ENCODE measurements at regions not wholly inside any gene's neighbourhood (a gene's known extent, or its start where the extent isn't known, plus 50 kb on each side); places are given as distances from the start of the nearest gene placed in this dataset.

DNA sequence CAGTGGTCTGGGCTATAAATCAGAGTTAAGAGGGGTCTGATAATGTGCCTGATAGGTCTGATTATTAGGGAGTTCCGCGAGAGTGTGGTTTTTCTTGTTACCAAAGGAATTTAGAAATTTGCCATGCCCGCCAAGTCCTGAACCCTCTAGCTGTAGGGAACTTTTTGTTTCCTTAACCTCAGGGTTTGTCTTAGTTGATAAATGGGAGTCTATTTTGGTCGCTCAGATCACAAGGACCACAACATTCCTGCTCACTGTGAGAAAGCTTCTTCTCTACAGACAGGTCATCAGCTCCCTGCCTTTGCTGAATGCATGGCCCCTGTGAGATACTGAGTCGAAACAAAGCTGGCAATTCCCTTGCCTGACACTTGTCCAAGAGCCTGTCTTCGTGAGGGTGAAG lies 497.8 kb downstream of the HS3ST4 start:
- Histone ChIP-seq H3K27ac (ENCODE audit: low read depth, low read length) (no peak overlapping the region), H3K4me3 (ENCODE audit: low read length) (no peak overlapping the region), H3K9me3 (ENCODE audit: low read length) (no peaks in the 10 kb centered on the region), H3K4me1 (ENCODE audit: insufficient read depth, low read length) (no peaks in the 10 kb centered on the region), H3K36me3 (ENCODE audit: insufficient read depth, low read length) (no peaks in the 10 kb centered on the region), H3K27me3 (ENCODE audit: insufficient read depth, low read length, poor library complexity, severe bottlenecking) (no peaks in the 10 kb centered on the region)
- ChIA-PET CTCF (no interaction called here), POLR2A (no interaction called here)
- no peak for DNase-seq
- Mint-ChIP-seq H3K4me3 (no peak overlapping the region), H3K4me1 (no peaks in the 10 kb centered on the region), H3K27ac (no peak overlapping the region), H3K27me3 (peaks cover 10 to 11% of the 10 kb centered on the region in 2 donors), H3K36me3 (no peaks in the 10 kb centered on the region), H3K9me3 (peaks cover 0 to 3% (median 0%) of the 10 kb centered on the region in 5 donors)

DNA sequence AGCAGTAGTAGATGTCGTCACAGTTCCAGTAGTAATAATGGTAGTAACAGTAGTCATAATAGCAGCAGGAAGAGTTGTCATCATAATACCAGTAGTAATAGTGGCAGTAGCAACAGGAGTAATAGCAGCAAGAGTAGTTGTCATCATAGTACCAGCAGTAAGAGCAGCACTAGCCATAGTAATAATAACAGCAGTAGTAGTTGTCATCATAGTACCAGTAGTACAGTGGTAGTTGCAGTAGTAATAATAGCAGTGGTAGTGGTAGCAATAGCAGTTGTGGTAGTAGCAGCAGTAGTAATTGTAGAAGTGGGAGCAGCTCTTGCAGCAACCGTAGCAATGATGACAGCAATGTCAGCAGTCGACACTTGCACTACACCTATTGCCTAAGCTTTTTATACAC lies 502.8 kb downstream of the HS3ST4 start:
- no peaks in the 10 kb centered on the region for H3K9me3 ChIP-seq (ENCODE audit: low read length)
- Mint-ChIP-seq H3K27ac (no peak overlapping the region), H3K27me3 (peaks cover 0 to 12% of the 10 kb centered on the region in 2 donors), H3K36me3 (no peaks in the 10 kb centered on the region), H3K4me3 (no peak overlapping the region), H3K9me3 (no peaks in the 10 kb centered on the region), H3K4me1 (no peaks in the 10 kb centered on the region)
- no peak overlapping the region for H3K4me3 ChIP-seq (ENCODE audit: low read length)
- CTCF ChIA-PET: no interaction called here
- no peaks in the 10 kb centered on the region for H3K36me3 ChIP-seq (ENCODE audit: insufficient read depth, low read length)
- no peak overlapping the region for H3K27ac ChIP-seq (ENCODE audit: low read depth, low read length)
- H3K4me1 ChIP-seq (ENCODE audit: insufficient read depth, low read length): no peaks in the 10 kb centered on the region
- no peak for DNase-seq
- POLR2A ChIA-PET: no interaction called here
- no peaks in the 10 kb centered on the region for H3K27me3 ChIP-seq (ENCODE audit: insufficient read depth, low read length, poor library complexity, severe bottlenecking)

DNA sequence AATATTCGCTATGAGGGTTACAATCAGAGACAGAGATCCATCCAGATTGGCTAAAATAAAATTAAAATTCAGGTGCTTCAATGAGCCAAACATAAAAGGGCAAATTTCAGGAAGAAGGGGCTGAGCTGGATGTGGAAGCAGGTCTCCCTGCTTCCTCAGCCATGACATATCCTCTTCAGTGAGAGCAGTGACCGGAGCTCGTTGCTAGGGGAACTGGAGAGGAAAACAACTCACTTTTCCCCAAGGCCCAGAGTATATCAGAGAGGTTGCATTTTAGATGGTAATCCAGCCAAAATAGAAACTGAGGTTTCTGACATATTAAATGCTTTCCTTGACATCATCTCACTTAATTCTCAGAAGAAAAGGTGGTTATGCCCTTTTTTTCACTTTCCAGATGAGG lies 503.5 kb downstream of the HS3ST4 start:
- H3K4me3 ChIP-seq (ENCODE audit: low read length): no peak overlapping the region
- Mint-ChIP-seq H3K4me3 (no peak overlapping the region), H3K4me1 (no peaks in the 10 kb centered on the region), H3K27ac (no peak overlapping the region), H3K9me3 (no peaks in the 10 kb centered on the region), H3K27me3 (peaks cover 0 to 12% of the 10 kb centered on the region in 2 donors), H3K36me3 (no peaks in the 10 kb centered on the region)
- DNase-seq: no peak
- no peaks in the 10 kb centered on the region for H3K4me1 ChIP-seq (ENCODE audit: insufficient read depth, low read length)
- ChIA-PET POLR2A (no interaction called here), CTCF (interaction anchor here (0.5 kb wide), 1 partner anchor 50 kb away, joined by 3 read pairs; no protein-coding TSS in a partner anchor)
- H3K36me3 ChIP-seq (ENCODE audit: insufficient read depth, low read length): no peaks in the 10 kb centered on the region
- no peaks in the 10 kb centered on the region for H3K9me3 ChIP-seq (ENCODE audit: low read length)
- no peak overlapping the region for H3K27ac ChIP-seq (ENCODE audit: low read depth, low read length)
- H3K27me3 ChIP-seq (ENCODE audit: insufficient read depth, low read length, poor library complexity, severe bottlenecking): no peaks in the 10 kb centered on the region

DNA sequence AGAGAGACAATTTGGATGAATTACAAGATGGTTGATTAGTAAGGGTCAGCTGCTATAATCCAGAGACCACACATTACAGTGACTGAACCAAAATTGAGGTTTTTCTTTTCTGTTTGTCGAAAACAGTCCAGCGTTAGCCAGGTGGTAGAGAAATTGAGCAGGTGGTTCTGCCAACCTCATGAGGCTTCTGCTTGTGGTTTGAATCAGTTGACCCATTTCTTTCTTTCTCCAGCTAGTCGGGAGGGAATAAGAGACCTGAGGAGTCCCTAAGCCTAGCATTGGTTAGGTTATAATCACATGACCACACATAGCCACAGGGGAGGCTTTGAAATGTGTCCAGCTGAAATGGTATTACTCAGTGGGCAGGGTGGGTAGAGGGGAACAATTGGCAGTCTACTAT lies 504.6 kb downstream of the HS3ST4 start:
- DNase-seq: no peak
- Mint-ChIP-seq H3K27ac (peak overlapping the region in 1 of 8 donors; percentile 34), H3K4me3 (no peak overlapping the region), H3K36me3 (no peaks in the 10 kb centered on the region), H3K4me1 (no peaks in the 10 kb centered on the region), H3K9me3 (no peaks in the 10 kb centered on the region), H3K27me3 (peaks cover 0 to 9% of the 10 kb centered on the region in 2 donors)
- no peak overlapping the region for H3K4me3 ChIP-seq (ENCODE audit: low read length)
- H3K27me3 ChIP-seq (ENCODE audit: insufficient read depth, low read length, poor library complexity, severe bottlenecking): no peaks in the 10 kb centered on the region
- H3K36me3 ChIP-seq (ENCODE audit: insufficient read depth, low read length): no peaks in the 10 kb centered on the region
- H3K4me1 ChIP-seq (ENCODE audit: insufficient read depth, low read length): no peaks in the 10 kb centered on the region
- POLR2A ChIA-PET: no interaction called here
- CTCF ChIA-PET: no interaction called here
- H3K27ac ChIP-seq (ENCODE audit: low read depth, low read length): no peak overlapping the region
- H3K9me3 ChIP-seq (ENCODE audit: low read length): no peaks in the 10 kb centered on the region

DNA sequence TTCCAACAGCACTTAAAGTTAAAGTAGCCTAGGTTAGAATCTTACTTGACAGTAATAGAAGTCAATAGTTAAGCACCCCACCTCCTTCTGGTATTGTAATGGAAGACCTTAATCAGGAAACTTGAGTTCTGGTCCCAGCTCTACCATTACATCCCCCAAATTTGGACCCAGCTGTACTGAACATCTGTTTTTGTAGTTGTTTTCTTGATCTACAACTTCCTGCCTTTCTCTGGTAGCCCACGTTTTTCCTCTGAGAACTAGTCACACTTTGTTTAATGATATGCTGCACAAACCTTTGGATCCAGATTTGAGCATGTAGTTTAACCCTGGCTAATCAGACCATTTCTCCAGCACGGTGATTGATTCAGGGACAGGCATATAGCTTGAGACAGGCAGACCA lies 505.0 kb downstream of the HS3ST4 start:
- H3K4me3 Mint-ChIP-seq: no peak overlapping the region

DNA sequence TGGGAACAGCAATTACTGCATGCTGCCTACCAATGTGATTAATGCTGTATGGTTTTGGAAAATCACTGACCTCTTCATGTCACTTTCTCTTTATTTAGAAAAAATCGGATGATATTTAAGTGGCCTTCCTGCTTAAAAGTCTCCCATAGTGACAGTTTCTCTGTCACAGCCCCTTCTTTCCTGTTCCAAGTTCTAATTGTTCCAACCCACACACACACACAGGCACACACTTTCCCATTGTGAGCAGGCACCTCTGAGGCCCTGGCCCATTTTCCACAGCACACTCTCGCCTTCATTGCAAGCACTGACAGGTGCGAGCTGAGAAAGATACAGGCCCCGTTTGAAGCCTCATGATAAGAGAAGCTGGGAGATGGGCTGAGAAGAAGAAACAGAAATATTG lies 505.9 kb downstream of the HS3ST4 start:
- Mint-ChIP-seq H3K27ac (no peak overlapping the region), H3K4me3 (no peak overlapping the region), H3K36me3 (no peaks in the 10 kb centered on the region), H3K4me1 (no peaks in the 10 kb centered on the region), H3K9me3 (no peaks in the 10 kb centered on the region), H3K27me3 (peaks cover 0 to 8% of the 10 kb centered on the region in 2 donors)
- Histone ChIP-seq H3K36me3 (ENCODE audit: insufficient read depth, low read length) (no peaks in the 10 kb centered on the region), H3K9me3 (ENCODE audit: low read length) (no peaks in the 10 kb centered on the region), H3K27ac (ENCODE audit: low read depth, low read length) (no peak overlapping the region), H3K27me3 (ENCODE audit: insufficient read depth, low read length, poor library complexity, severe bottlenecking) (no peaks in the 10 kb centered on the region), H3K4me3 (ENCODE audit: low read length) (no peak overlapping the region), H3K4me1 (ENCODE audit: insufficient read depth, low read length) (no peaks in the 10 kb centered on the region)
- ChIA-PET POLR2A (no interaction called here), CTCF (no interaction called here)
- DNase-seq: no peak

More for the DNA sequence above, 505.0 kb downstream of the HS3ST4 start:
- H3K36me3 ChIP-seq (ENCODE audit: insufficient read depth, low read length): no peaks in the 10 kb centered on the region
- ChIA-PET POLR2A (no interaction called here), CTCF (no interaction called here)
- Mint-ChIP-seq H3K27me3 (peaks cover 0 to 7% of the 10 kb centered on the region in 2 donors), H3K9me3 (no peaks in the 10 kb centered on the region), H3K36me3 (no peaks in the 10 kb centered on the region), H3K27ac (peak overlapping the region in 1 of 8 donors; percentile 34), H3K4me1 (no peaks in the 10 kb centered on the region)
- no peak overlapping the region for H3K4me3 ChIP-seq (ENCODE audit: low read length)
- H3K4me1 ChIP-seq (ENCODE audit: insufficient read depth, low read length): no peaks in the 10 kb centered on the region
- no peak overlapping the region for H3K27ac ChIP-seq (ENCODE audit: low read depth, low read length)
- H3K9me3 ChIP-seq (ENCODE audit: low read length): no peaks in the 10 kb centered on the region
- no peak for DNase-seq
- no peaks in the 10 kb centered on the region for H3K27me3 ChIP-seq (ENCODE audit: insufficient read depth, low read length, poor library complexity, severe bottlenecking)

DNA sequence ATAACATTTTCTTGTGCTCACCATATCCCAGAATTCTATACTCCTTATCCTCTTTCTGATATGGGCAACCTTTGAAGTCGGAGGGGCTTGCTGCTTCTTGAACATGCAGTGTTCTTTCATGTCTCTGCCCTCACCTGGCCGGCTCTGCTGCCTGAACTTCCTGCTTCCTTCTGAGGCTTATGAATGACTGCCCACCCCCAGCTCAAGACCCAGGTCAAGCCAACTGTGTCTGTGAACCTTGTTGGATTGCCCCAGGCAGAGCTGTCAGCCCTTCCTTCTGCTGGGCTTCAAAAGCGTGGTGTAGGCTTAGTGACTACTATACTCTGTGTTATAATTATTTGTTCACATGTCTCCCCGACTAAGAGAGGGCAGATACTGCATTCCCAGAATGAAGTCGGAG lies 506.5 kb downstream of the HS3ST4 start:
- H3K27ac Mint-ChIP-seq: no peak overlapping the region
- peaks cover 0 to 9% of the 10 kb centered on the region in 2 donors for H3K27me3 Mint-ChIP-seq
- H3K27ac ChIP-seq (ENCODE audit: low read depth, low read length): no peak overlapping the region
- ChIA-PET CTCF (no interaction called here), POLR2A (no interaction called here)
- no peak overlapping the region for H3K4me3 ChIP-seq (ENCODE audit: low read length)
- H3K36me3 ChIP-seq (ENCODE audit: insufficient read depth, low read length): no peaks in the 10 kb centered on the region
- no peak overlapping the region for H3K4me3 Mint-ChIP-seq
- H3K4me1 Mint-ChIP-seq: no peaks in the 10 kb centered on the region
- H3K36me3 Mint-ChIP-seq: no peaks in the 10 kb centered on the region
- H3K9me3 ChIP-seq (ENCODE audit: low read length): no peaks in the 10 kb centered on the region
- H3K4me1 ChIP-seq (ENCODE audit: insufficient read depth, low read length): no peaks in the 10 kb centered on the region
- H3K27me3 ChIP-seq (ENCODE audit: insufficient read depth, low read length, poor library complexity, severe bottlenecking): no peaks in the 10 kb centered on the region
- H3K9me3 Mint-ChIP-seq: no peaks in the 10 kb centered on the region
- no peak for DNase-seq

DNA sequence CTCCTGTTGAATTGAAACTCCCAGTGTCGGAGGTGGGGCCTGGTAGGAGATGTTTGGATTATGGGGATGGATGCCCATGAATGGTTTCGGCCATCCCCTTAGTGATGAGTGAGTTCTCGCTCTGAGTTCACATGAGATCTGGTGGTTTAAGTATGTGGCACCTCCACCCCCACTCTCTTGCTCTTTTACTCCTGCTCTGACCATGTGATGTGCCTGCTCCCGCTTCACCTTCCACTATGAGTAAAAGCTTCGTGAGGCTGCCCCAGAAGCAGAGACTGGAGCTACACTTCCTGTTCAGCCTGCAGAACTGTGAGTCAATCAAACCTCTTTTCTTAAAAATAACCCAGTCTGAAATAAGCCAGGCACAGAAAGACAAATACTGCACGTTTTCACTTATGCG lies 512.4 kb downstream of the HS3ST4 start:
- H3K36me3 Mint-ChIP-seq: no peaks in the 10 kb centered on the region
- Histone ChIP-seq H3K36me3 (ENCODE audit: insufficient read depth, low read length) (no peaks in the 10 kb centered on the region), H3K9me3 (ENCODE audit: low read length) (no peaks in the 10 kb centered on the region), H3K27me3 (ENCODE audit: insufficient read depth, low read length, poor library complexity, severe bottlenecking) (no peaks in the 10 kb centered on the region), H3K4me1 (ENCODE audit: insufficient read depth, low read length) (no peaks in the 10 kb centered on the region), H3K4me3 (ENCODE audit: low read length) (no peak overlapping the region), H3K27ac (ENCODE audit: low read depth, low read length) (no peak overlapping the region)
- CTCF ChIA-PET: no interaction called here
- no peaks in the 10 kb centered on the region for H3K4me1 Mint-ChIP-seq
- H3K27me3 Mint-ChIP-seq: peaks cover 0 to 11% of the 10 kb centered on the region in 2 donors
- POLR2A ChIA-PET: no interaction called here
- H3K27ac Mint-ChIP-seq: peak overlapping the region in 1 of 8 donors; percentile 21
- H3K4me3 Mint-ChIP-seq: no peak overlapping the region
- DNase-seq: no peak
- peaks cover 0 to 12% (median 0%) of the 10 kb centered on the region in 5 donors for H3K9me3 Mint-ChIP-seq

DNA sequence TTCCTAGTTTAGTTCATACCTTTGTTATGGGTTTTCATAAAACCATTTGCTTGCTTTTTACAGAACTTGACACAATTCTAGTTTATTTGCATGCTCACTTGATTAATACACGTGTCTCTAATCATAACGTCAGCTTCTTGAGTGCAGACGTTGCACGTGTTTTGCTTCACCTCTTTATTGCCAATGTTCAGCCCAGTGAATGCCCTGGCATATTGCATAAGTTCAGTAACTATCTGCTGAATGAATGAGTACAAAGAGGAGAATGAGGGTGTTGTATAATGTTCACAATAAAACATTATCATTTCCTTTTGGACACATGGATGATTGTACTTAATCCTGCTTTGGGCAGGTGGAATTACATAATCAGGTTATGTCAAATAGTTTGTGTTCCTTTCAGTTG lies 519.8 kb downstream of the HS3ST4 start:
- no peak overlapping the region for H3K27ac ChIP-seq (ENCODE audit: low read depth, low read length)
- no peaks in the 10 kb centered on the region for H3K27me3 ChIP-seq (ENCODE audit: insufficient read depth, low read length, poor library complexity, severe bottlenecking)
- CTCF ChIA-PET: no interaction called here
- H3K27ac Mint-ChIP-seq: no peak overlapping the region
- no peaks in the 10 kb centered on the region for H3K4me1 ChIP-seq (ENCODE audit: insufficient read depth, low read length)
- H3K4me3 Mint-ChIP-seq: no peak overlapping the region
- no peaks in the 10 kb centered on the region for H3K4me1 Mint-ChIP-seq
- peaks cover 10 to 13% of the 10 kb centered on the region in 2 donors for H3K27me3 Mint-ChIP-seq
- H3K9me3 Mint-ChIP-seq: peaks cover 0 to 12% (median 0%) of the 10 kb centered on the region in 5 donors
- H3K4me3 ChIP-seq (ENCODE audit: low read length): no peak overlapping the region
- H3K36me3 ChIP-seq (ENCODE audit: insufficient read depth, low read length): no peaks in the 10 kb centered on the region
- DNase-seq: no peak
- H3K36me3 Mint-ChIP-seq: no peaks in the 10 kb centered on the region
- no peaks in the 10 kb centered on the region for H3K9me3 ChIP-seq (ENCODE audit: low read length)
- POLR2A ChIA-PET: no interaction called here

Measured in CD8-positive, alpha-beta memory T cell (primary cell).